ENCODE measurements at regions not wholly inside any gene's neighbourhood (a gene's known extent, or its start where the extent isn't known, plus 50 kb on each side); places are given as distances from the start of the nearest gene placed in this dataset.
"Not testable (repeated sequence)": the region's sequence is repeated elsewhere in the genome, so short reads cannot be mapped to it uniquely, and the experiment has no call there.

DNA sequence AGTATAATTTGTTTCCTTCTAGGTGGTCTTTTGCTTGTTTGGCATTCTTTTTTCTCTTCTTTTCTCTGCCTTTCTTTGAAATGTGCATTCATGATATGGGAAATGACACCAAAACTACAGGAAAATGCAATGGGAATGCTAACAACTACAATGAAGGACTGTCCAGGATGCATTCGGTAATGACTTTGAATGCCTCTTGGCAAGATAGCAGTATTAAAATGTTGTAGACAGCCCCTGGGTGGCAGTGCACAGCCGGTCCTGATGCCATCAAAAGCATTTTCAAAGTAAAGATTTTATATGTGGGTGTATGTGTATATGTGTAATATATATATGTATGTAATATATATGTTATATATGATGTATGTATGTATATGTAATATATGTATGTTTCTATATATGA lies 218.8 kb upstream of the MMS22L start:
- H3K27ac ChIP-seq, result no peak overlapping the region
- intact Hi-C loops (cut with DNase I), result no loop called here
- ATAC-seq, result no peak

DNA sequence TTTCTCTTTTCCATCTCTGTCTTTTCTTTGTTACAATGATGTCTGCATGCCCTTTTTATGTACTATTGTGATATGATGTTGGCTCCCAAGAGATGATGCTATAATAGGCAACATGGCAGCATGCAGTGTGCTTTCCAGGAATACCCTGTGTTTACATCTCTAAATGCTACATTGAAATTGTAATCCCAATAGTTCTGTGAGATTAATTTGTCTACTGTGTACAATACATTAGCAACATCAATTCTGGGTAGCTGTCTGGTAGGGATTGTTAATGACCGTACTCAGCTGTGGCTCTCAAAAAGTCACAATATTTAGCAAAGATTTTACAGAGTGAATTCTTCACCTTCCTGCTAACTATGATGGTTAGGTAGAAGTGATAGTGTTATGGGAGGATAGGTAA lies 225.6 kb upstream of the MMS22L start:
- H3K4me3 ChIP-seq, result no peak overlapping the region
- H3K9me3 ChIP-seq, result no peaks in the 10 kb centered on the region
- no peak overlapping the region for H3K27ac ChIP-seq
- H3K36me3 ChIP-seq, result no peaks in the 10 kb centered on the region
- intact Hi-C loops (cut with DNase I), result no loop called here
- ATAC-seq, result no peak
- DNase-seq, result no peak
- H3K27me3 ChIP-seq, result no peaks in the 10 kb centered on the region
- TF ChIP-seq, protein P1, sequence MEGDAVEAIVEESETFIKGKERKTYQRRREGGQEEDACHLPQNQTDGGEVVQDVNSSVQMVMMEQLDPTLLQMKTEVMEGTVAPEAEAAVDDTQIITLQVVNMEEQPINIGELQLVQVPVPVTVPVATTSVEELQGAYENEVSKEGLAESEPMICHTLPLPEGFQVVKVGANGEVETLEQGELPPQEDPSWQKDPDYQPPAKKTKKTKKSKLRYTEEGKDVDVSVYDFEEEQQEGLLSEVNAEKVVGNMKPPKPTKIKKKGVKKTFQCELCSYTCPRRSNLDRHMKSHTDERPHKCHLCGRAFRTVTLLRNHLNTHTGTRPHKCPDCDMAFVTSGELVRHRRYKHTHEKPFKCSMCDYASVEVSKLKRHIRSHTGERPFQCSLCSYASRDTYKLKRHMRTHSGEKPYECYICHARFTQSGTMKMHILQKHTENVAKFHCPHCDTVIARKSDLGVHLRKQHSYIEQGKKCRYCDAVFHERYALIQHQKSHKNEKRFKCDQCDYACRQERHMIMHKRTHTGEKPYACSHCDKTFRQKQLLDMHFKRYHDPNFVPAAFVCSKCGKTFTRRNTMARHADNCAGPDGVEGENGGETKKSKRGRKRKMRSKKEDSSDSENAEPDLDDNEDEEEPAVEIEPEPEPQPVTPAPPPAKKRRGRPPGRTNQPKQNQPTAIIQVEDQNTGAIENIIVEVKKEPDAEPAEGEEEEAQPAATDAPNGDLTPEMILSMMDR (IDR thresholded peaks at IDR 0.05), result no peak
- H3K4me1 ChIP-seq, result no peaks in the 10 kb centered on the region

More for the DNA sequence above, 218.8 kb upstream of the MMS22L start:
- TF ChIP-seq, protein P1 (IDR thresholded peaks at IDR 0.05), result no peak
- no peak for DNase-seq
- H3K4me3 ChIP-seq, result no peak overlapping the region
- no peaks in the 10 kb centered on the region for H3K36me3 ChIP-seq
- no peaks in the 10 kb centered on the region for H3K9me3 ChIP-seq
- peaks cover 0 to 12% of the 10 kb centered on the region in 2 donors for H3K27me3 ChIP-seq
- no peaks in the 10 kb centered on the region for H3K4me1 ChIP-seq

DNA sequence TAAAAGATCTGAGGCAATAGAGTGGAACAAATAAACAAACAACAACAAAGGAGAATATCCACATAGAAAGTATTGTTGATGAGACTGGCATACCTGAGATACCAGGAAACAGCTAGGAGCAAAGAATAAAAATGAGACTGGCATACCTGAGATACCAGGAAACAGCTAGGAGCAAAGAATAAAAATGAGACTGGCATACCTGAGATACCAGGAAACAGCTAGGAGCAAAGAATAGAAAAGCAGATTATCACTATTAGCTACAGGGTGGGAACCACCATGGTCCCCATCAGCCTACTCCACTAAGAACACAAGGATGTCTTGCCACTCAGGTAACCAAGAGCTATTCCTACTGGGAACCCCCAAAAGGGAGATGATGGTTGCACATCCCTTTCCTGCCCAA lies 230.2 kb upstream of the MMS22L start:
- DNase-seq; H3K36me3 ChIP-seq; H3K4me3 ChIP-seq; ATAC-seq; H3K9me3 ChIP-seq; H3K27ac ChIP-seq; H3K4me1 ChIP-seq; H3K27me3 ChIP-seq; intact Hi-C loops (cut with DNase I): not testable (repeated sequence)

DNA sequence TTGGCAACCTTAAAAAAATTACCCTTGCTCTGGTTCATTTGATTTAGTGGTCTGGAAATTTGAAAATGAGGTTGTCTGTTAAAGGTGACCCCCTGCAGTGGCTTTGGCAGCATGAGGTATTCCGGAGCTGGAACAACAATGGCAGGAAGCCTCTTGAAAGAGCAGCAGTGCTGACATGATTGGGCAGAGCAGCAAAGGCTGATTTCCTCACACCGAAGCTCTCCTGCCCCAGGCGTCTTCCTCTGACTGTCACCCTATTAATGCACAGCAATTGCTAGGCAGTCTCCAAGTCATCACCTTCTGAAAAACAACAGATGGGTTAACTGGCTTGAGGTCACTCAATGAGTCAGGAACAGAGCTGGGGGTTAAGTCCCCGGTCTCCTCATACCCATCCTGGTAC lies 241.8 kb upstream of the MMS22L start:
- no peaks in the 10 kb centered on the region for H3K27me3 ChIP-seq
- peaks cover 0 to 4% of the 10 kb centered on the region in 2 donors for H3K9me3 ChIP-seq
- DNase-seq (peak in 1 of 4 donors; percentile 3), ATAC-seq (no peak)
- H3K4me3 ChIP-seq, result no peak overlapping the region
- no peak overlapping the region for H3K27ac ChIP-seq
- no peaks in the 10 kb centered on the region for H3K36me3 ChIP-seq
- TF ChIP-seq, protein P1 (IDR thresholded peaks at IDR 0.05), result no peak
- H3K4me1 ChIP-seq, result no peaks in the 10 kb centered on the region
- intact Hi-C loops (cut with DNase I), result no loop called here

DNA sequence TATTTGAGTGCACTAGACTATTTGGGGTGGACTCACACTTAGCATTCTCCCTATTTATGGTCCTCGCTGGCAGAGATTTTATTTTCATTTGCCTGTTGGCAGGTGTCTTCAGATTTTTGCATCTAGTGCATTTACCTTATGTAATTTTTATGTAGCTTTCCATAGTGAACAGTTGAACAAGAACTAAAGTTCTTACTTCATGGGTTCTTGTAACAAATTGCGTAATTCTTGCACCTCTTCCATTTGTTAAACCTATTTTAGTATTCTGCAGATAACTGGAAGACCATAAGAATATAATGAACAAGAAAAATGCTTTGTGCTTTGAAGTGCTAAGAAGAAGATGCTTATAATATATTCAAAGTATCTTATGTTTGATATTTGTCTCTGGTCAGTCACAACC lies 252.8 kb upstream of the MMS22L start:
- Histone ChIP-seq H3K36me3 (no peaks in the 10 kb centered on the region), H3K27ac (no peak overlapping the region), H3K9me3 (no peaks in the 10 kb centered on the region), H3K4me3 (no peak overlapping the region), H3K4me1 (no peaks in the 10 kb centered on the region), H3K27me3 (no peaks in the 10 kb centered on the region)
- intact Hi-C loops (cut with DNase I), result no loop called here
- ATAC-seq, result no peak
- DNase-seq, result no peak
- TF ChIP-seq, protein P1 (IDR thresholded peaks at IDR 0.05), result no peak

DNA sequence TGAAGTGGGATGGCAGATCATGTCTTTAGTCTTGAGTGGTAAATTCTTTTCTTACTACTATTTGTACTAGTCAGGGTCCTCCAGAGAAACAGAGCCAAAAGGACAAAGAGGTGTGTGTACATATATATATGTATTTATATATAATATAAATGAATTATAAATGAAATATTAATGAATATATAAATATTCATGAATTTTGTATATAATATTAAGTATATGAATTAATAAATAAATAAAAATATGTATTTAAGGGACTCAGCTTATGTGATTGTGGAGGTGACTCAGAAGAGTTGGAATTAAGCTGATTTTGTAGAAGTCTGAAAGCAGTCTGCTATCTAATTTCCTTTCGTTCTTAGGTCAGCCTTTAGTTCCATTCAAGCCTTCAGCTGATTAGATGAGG lies 265.3 kb upstream of the MMS22L start:
- Histone ChIP-seq H3K4me3 (no peak overlapping the region), H3K36me3 (no peaks in the 10 kb centered on the region), H3K27me3 (no peaks in the 10 kb centered on the region), H3K4me1 (no peaks in the 10 kb centered on the region), H3K27ac (no peak overlapping the region), H3K9me3 (peaks cover 0 to 4% of the 10 kb centered on the region in 2 donors)
- ATAC-seq (no peak), DNase-seq (no peak)
- intact Hi-C loops (cut with DNase I), result no loop called here
- TF ChIP-seq, protein P1 (IDR thresholded peaks at IDR 0.05), result no peak

Data from left lung (tissue), 4 donors.